ENCODE measurements at regions not wholly inside any gene's neighbourhood (a gene's known extent, or its start where the extent isn't known, plus 50 kb on each side); places are given as distances from the start of the nearest gene placed in this dataset.

GRCh38 chr6:56400273-56400672 is 152.9 kb upstream of the COL21A1 start:
- no peak for DNase-seq (ENCODE audit: low spot score)
- Mint-ChIP-seq H3K27me3 (ENCODE audit: low read depth) (no peaks in the 10 kb centered on the region), H3K27ac (ENCODE audit: unreplicated experiment) (no peak overlapping the region), H3K4me3 (ENCODE audit: unreplicated experiment) (no peak overlapping the region), H3K9me3 (ENCODE audit: low read depth) (peaks cover 19% of the 10 kb centered on the region), H3K36me3 (ENCODE audit: low read depth) (peaks cover 11% of the 10 kb centered on the region), H3K4me1 (ENCODE audit: low read depth) (no peaks in the 10 kb centered on the region)
- no peak for TF ChIP-seq CTCF (IDR thresholded peaks at IDR 0.05)

DNA sequence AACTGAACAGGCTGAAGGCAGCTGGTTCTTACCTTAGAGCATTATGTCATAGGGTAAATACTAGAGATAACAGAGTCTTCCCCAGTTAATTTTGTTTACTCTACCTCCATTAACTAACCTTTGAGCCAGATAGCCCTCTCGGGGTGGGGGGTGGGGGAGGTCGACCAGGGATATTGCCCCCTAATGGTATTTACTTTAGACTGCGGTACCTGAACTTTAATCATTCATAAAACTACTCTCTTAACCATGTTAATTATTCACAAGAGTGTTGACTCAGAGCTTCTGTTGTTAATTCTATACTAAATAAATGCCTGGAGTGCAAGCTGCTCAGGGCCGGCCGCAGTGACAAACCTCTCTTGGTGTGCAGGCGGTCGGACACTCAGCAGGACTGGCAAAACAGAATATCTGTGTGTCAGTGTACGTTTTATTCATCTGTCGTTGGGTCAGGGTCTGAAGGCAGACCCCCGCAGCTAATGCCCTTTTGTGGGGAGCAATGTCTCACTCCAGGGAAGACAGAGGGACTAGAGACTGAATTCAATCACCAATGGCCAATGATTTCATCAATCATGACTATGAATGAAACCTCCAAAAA is 152.4 kb upstream of the COL21A1 start:
- no peak for DNase-seq (ENCODE audit: low spot score)
- H3K27me3 Mint-ChIP-seq (ENCODE audit: low read depth): no peaks in the 10 kb centered on the region
- H3K27ac Mint-ChIP-seq (ENCODE audit: unreplicated experiment): no peak overlapping the region
- no peak overlapping the region for H3K4me3 Mint-ChIP-seq (ENCODE audit: unreplicated experiment)
- peaks cover 11% of the 10 kb centered on the region for H3K36me3 Mint-ChIP-seq (ENCODE audit: low read depth)
- H3K4me1 Mint-ChIP-seq (ENCODE audit: low read depth): no peaks in the 10 kb centered on the region
- TF ChIP-seq CTCF (IDR thresholded peaks at IDR 0.05): no peak
- peaks cover 19% of the 10 kb centered on the region for H3K9me3 Mint-ChIP-seq (ENCODE audit: low read depth)

GRCh38 chr6:56399250-56399671 is 151.9 kb upstream of the COL21A1 start:
- no peaks in the 10 kb centered on the region for H3K27me3 Mint-ChIP-seq (ENCODE audit: low read depth)
- H3K9me3 Mint-ChIP-seq (ENCODE audit: low read depth): peaks cover 19% of the 10 kb centered on the region
- no peak overlapping the region for H3K27ac Mint-ChIP-seq (ENCODE audit: unreplicated experiment)
- TF ChIP-seq CTCF (IDR thresholded peaks at IDR 0.05): no peak
- no peak for DNase-seq (ENCODE audit: low spot score)
- H3K36me3 Mint-ChIP-seq (ENCODE audit: low read depth): peaks cover 11% of the 10 kb centered on the region
- no peaks in the 10 kb centered on the region for H3K4me1 Mint-ChIP-seq (ENCODE audit: low read depth)
- no peak overlapping the region for H3K4me3 Mint-ChIP-seq (ENCODE audit: unreplicated experiment)

GRCh38 chr6:56396435-56396834 is 149.1 kb upstream of the COL21A1 start:
- H3K27ac Mint-ChIP-seq (ENCODE audit: unreplicated experiment): no peak overlapping the region
- H3K9me3 Mint-ChIP-seq (ENCODE audit: low read depth): peaks cover 11% of the 10 kb centered on the region
- DNase-seq (ENCODE audit: low spot score): no peak
- no peak overlapping the region for H3K4me3 Mint-ChIP-seq (ENCODE audit: unreplicated experiment)
- H3K27me3 Mint-ChIP-seq (ENCODE audit: low read depth): no peaks in the 10 kb centered on the region
- TF ChIP-seq CTCF (IDR thresholded peaks at IDR 0.05): no peak
- H3K36me3 Mint-ChIP-seq (ENCODE audit: low read depth): peaks cover 4% of the 10 kb centered on the region
- no peaks in the 10 kb centered on the region for H3K4me1 Mint-ChIP-seq (ENCODE audit: low read depth)

GRCh38 chr6:56393615-56394612 is 146.5 kb upstream of the COL21A1 start:
- H3K4me3 Mint-ChIP-seq (ENCODE audit: unreplicated experiment): no peak overlapping the region
- no peak for TF ChIP-seq CTCF (IDR thresholded peaks at IDR 0.05)
- no peak for DNase-seq (ENCODE audit: low spot score)
- H3K9me3 Mint-ChIP-seq (ENCODE audit: low read depth): peaks cover 28% of the 10 kb centered on the region
- H3K4me1 Mint-ChIP-seq (ENCODE audit: low read depth): no peaks in the 10 kb centered on the region
- no peak overlapping the region for H3K27ac Mint-ChIP-seq (ENCODE audit: unreplicated experiment)
- H3K27me3 Mint-ChIP-seq (ENCODE audit: low read depth): no peaks in the 10 kb centered on the region
- H3K36me3 Mint-ChIP-seq (ENCODE audit: low read depth): peaks cover 7% of the 10 kb centered on the region

Data from chondrocyte (in vitro differentiated cells).